T-cell (primary cell): ENCODE measurements at regions not wholly inside any gene's neighbourhood (a gene's known extent, or its start where the extent isn't known, plus 50 kb on each side); places are given as distances from the start of the nearest gene placed in this dataset.
"Not testable (repeated sequence)": the region's sequence is repeated elsewhere in the genome, so short reads cannot be mapped to it uniquely, and the experiment has no call there.

Source experiments
- ATAC-seq, 4 experiments: fragments of 200-7000 bp in 3 of 4; fragments of 150-1000 bp in 1 of 4; cut with Tn5 transposase; replicated peaks in 1 of 4; 1 replicate in 3 of 4; 2 replicates in 1 of 4; pipeline ENCODE4 v1.10.0; 2021; ENCODE audit warnings: moderate library complexity in 3 of 4, mild to moderate bottlenecking in 2 of 4, moderate number of reproducible peaks in 1 of 4
- CTCF ChIA-PET, 2 donors: fragments of 300-600 bp; sonication (Branson Sonifier 250); formaldehyde crosslinking; loops; one replicate each; lab custom pipeline; 2022; ENCODE audit warnings: antibody characterized with exemption in 2 of 2; lab: Charles Lee
- POLR2A ChIA-PET, 2 donors: fragments of 300-600 bp; sonication (Branson Sonifier 250); formaldehyde crosslinking; loops; one replicate each; lab custom pipeline; 2022; ENCODE audit warnings: antibody characterized with exemption in 2 of 2; lab: Charles Lee
- DNase-seq, 35 experiments: peaks; one replicate each; pipeline versions ENCODE4 v3.0.0 to v3.0.0-alpha.2; 2013 to 2023
- H3K27ac ChIP-seq: one replicate; pipeline ENCODE4 v1.5.1; 2013; ENCODE audit warnings: low read length
- H3K27me3 ChIP-seq, 2 experiments: replicated peaks in 1 of 2; 1 replicate in 1 of 2; 2 replicates in 1 of 2; pipeline versions ENCODE4 v1.6.1 to v1.7.0; 2013; ENCODE audit warnings: low read length in 1 of 2, mixed read lengths in 1 of 2; ENCODE audit not compliant: control insufficient read depth in 2 of 2, insufficient read depth in 2 of 2; ENCODE audit errors: extremely low read depth in 1 of 2
- H3K36me3 ChIP-seq, 2 donors: 1 replicate in 1 of 2; 2 replicates in 1 of 2; pipeline versions ENCODE4 v1.6.1 to v1.7.0; 2013; ENCODE audit warnings: low read length in 1 of 2; ENCODE audit not compliant: control insufficient read depth in 2 of 2, insufficient read depth in 1 of 2; ENCODE audit errors: extremely low read depth in 1 of 2
- H3K4me1 ChIP-seq, 2 experiments: 1 replicate in 1 of 2; 2 replicates in 1 of 2; pipeline versions ENCODE4 v1.6.1 to v1.7.0; 2013; ENCODE audit warnings: low read length in 2 of 2, mixed read lengths in 1 of 2; ENCODE audit not compliant: insufficient read depth in 2 of 2, control insufficient read depth in 1 of 2; ENCODE audit errors: extremely low read depth in 1 of 2
- H3K4me3 ChIP-seq, 2 donors: 1 replicate in 1 of 2; 2 replicates in 1 of 2; pipeline versions ENCODE4 v1.5.1 to v1.7.0; 2013; ENCODE audit warnings: mild to moderate bottlenecking in 2 of 2, low read length in 1 of 2, moderate library complexity in 1 of 2; ENCODE audit not compliant: control insufficient read depth in 1 of 2; ENCODE audit errors: extremely low read depth in 1 of 2
- H3K9me3 ChIP-seq: 2 replicates; pipeline ENCODE4 v1.7.0; 2013
- H3K27ac Mint-ChIP-seq, 2 donors: one replicate each; pipeline ENCODE4 v1.8.0; 2020 to 2021; ENCODE audit warnings: mild to moderate bottlenecking in 2 of 2, mixed read lengths in 2 of 2
- H3K27me3 Mint-ChIP-seq, 2 donors: one replicate each; pipeline ENCODE4 v1.8.0; 2021 to 2022; ENCODE audit warnings: mixed read lengths in 2 of 2
- H3K36me3 Mint-ChIP-seq: one replicate; pipeline ENCODE4 v1.8.0; 2021; ENCODE audit warnings: mixed read lengths
- H3K4me1 Mint-ChIP-seq, 3 donors: one replicate each; pipeline ENCODE4 v1.8.0; 2020 to 2022; ENCODE audit warnings: mixed read lengths in 3 of 3, mild to moderate bottlenecking in 1 of 3
- H3K4me3 Mint-ChIP-seq, 3 donors: one replicate each; pipeline ENCODE4 v1.8.0; 2020 to 2022; ENCODE audit warnings: mild to moderate bottlenecking in 3 of 3, mixed read lengths in 3 of 3, moderate library complexity in 3 of 3
- H3K9me3 Mint-ChIP-seq, 3 donors: one replicate each; pipeline ENCODE4 v1.8.0; 2020 to 2022; ENCODE audit warnings: mixed read lengths in 3 of 3
- WGBS: methylation state at CpG from one replicate; pipeline ENCODE4 v1.1.5; 2013; ENCODE audit warnings: missing lambda C conversion rate; ENCODE audit not compliant: insufficient coverage; 5-methylcytosine and 5-hydroxymethylcytosine counted together

DNA sequence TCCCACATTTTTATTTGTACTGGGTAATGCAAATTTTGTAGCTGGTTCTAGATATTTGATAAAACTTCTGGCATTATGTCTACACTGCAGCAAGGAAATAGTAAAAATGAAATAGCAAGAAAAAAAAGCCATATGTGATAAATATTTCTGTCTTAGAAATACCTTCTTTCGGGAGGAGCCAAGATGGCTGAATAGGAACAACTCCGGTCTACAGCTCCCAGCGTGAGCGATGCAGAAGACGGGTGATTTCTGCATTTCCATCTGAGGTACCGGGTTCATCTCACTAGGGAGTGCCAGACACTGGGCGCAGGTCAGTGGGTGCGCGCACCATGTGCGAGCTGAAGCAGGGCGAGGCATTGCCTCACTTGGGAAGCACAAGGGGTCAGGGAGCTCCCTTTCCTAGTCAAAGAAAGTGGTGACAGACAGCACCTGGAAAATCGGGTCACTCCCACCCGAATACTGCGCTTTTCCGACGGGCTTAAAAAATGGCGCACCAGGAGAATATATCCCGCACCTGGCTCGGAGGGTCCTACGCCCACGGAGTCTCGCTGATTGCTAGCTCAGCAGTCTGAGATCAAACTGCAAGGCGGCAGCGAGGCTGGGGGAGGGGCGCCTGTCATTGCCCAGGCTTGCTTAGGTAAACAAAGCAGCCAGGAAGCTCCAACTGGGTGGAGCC lies 461.4 kb downstream of the ZWINT start:
- WGBS: over 99% methylated on average over 14 of the region's 25 CpGs
- H3K27ac ChIP-seq, DNase-seq, CTCF ChIA-PET, H3K4me1 ChIP-seq, H3K9me3 ChIP-seq, H3K36me3 ChIP-seq, H3K36me3 Mint-ChIP-seq, H3K27me3 Mint-ChIP-seq, H3K27ac Mint-ChIP-seq, H3K4me1 Mint-ChIP-seq, H3K4me3 ChIP-seq, H3K27me3 ChIP-seq, POLR2A ChIA-PET, ATAC-seq: not testable (repeated sequence)
- H3K9me3 Mint-ChIP-seq: peaks cover 10 to 24% (median 18%) of the 10 kb centered on the region in 3 donors
- H3K4me3 Mint-ChIP-seq: peak overlapping the region in 1 of 3 donors; percentile 9

DNA sequence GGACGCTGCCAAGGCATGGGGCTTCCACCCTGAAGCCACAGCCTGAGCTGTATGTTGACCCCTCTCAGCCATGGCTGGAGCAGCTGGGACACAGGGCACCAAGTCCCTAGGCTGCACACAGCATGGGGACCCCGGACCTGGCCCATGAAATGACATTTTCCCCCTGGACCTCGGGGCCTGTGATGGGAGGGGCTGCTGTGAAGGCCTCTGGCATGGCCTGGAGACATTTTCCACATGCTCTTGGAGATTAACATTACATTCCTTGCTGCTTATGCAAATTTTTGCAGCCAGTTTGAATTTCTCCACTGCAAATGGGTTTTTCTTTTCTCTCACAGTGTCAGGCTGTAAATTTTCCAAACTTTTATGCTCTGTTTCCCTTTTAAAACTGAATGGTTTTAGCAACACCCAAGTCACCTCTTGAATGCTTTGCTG lies 463.6 kb downstream of the ZWINT start:
- no peak for ATAC-seq
- H3K4me1 Mint-ChIP-seq: no peaks in the 10 kb centered on the region
- H3K27me3 ChIP-seq: no peaks in the 10 kb centered on the region
- no peak overlapping the region for H3K4me3 Mint-ChIP-seq
- H3K27ac Mint-ChIP-seq: no peak overlapping the region
- H3K9me3 ChIP-seq: no peaks in the 10 kb centered on the region
- no peaks in the 10 kb centered on the region for H3K36me3 Mint-ChIP-seq
- 51% methylated on average over 3 of the region's 3 CpGs for WGBS
- no peak overlapping the region for H3K27ac ChIP-seq
- no peak for DNase-seq
- H3K27me3 Mint-ChIP-seq: no peaks in the 10 kb centered on the region
- H3K4me3 ChIP-seq: no peak overlapping the region
- peaks cover 11 to 25% (median 15%) of the 10 kb centered on the region in 3 donors for H3K9me3 Mint-ChIP-seq
- H3K36me3 ChIP-seq: no peaks in the 10 kb centered on the region
- ChIA-PET CTCF (no interaction called here), POLR2A (no interaction called here)
- H3K4me1 ChIP-seq: no peaks in the 10 kb centered on the region

DNA sequence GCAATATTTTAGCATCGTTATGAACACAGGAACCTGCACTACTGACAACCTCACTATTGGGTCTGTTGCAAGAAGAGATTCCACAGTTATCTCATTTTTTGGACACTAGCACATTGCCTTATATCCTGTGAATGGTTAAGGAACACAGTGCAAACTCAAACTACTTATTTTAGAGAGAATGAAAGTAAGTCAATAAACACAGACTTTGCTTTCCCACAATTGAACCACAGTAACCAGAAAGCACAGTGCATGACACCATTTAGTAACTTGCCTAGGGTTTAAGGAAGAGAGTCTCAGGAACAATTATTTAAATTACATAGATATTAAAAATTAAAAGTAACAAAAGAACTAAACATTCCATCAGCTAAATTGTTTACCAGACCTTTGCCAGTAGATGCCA lies 468.8 kb downstream of the ZWINT start:
- H3K36me3 Mint-ChIP-seq: no peaks in the 10 kb centered on the region
- Histone ChIP-seq H3K9me3 (no peaks in the 10 kb centered on the region), H3K36me3 (no peaks in the 10 kb centered on the region), H3K4me3 (no peak overlapping the region), H3K4me1 (no peaks in the 10 kb centered on the region), H3K27me3 (no peaks in the 10 kb centered on the region), H3K27ac (no peak overlapping the region)
- ChIA-PET CTCF (no interaction called here), POLR2A (no interaction called here)
- no peaks in the 10 kb centered on the region for H3K4me1 Mint-ChIP-seq
- H3K27ac Mint-ChIP-seq: no peak overlapping the region
- DNase-seq (no peak), ATAC-seq (no peak)
- H3K9me3 Mint-ChIP-seq: peaks cover 11 to 14% (median 13%) of the 10 kb centered on the region in 3 donors
- no peak overlapping the region for H3K4me3 Mint-ChIP-seq
- no peaks in the 10 kb centered on the region for H3K27me3 Mint-ChIP-seq
- no CpG with 5 or more reads among the region's 1 CpG for WGBS

DNA sequence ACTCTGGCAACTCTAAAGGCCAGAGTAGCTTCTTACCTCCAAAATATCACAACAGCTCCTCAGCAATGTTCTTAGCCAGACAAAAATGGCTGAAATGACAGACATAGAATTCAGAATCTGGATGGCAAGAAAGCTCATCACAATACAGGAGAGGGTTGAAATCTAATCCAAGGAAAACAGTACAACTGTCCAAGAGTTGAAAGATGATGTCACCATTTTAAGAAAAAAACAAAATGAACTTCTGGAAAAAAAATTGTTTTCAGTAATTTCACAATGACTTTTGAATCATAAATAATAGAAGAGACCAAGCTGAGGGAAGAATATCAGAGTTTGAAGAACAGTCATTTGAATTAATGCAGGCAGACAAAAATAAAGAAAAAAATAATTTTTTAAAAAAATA lies 479.5 kb downstream of the ZWINT start:
- Mint-ChIP-seq H3K27me3 (no peaks in the 10 kb centered on the region), H3K4me1 (no peaks in the 10 kb centered on the region), H3K4me3 (no peak overlapping the region), H3K9me3 (peaks cover 17 to 36% (median 20%) of the 10 kb centered on the region in 3 donors), H3K36me3 (no peaks in the 10 kb centered on the region), H3K27ac (no peak overlapping the region)
- no peaks in the 10 kb centered on the region for H3K9me3 ChIP-seq
- ChIA-PET CTCF (interaction anchor here in 1 of 2 donors (0.7 kb wide), 1 partner anchor 524 kb away, joined by 3 read pairs; no protein-coding TSS in a partner anchor), POLR2A (no interaction called here)
- H3K27me3 ChIP-seq: no peaks in the 10 kb centered on the region
- no peaks in the 10 kb centered on the region for H3K36me3 ChIP-seq
- ATAC-seq (no peak), DNase-seq (no peak)
- H3K4me3 ChIP-seq: no peak overlapping the region
- H3K27ac ChIP-seq: no peak overlapping the region
- no peaks in the 10 kb centered on the region for H3K4me1 ChIP-seq

DNA sequence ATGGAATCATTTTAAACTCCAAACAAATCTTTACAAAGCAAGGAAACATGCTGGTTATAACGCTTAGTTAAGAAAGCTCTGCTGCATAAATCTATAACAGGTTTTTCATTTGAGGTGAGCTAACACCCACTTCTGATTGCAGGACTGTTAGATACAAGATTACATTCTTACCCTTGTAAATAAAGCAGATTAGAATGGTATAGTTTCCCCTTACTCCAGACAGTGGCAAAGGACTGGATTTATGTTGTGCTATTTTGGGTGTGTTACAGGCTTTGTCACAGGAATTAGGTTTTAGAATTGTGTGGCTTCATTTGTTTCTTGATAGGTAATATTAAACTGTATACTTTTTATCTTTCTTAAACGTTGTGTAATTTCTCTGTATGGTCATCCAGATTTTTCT lies 487.6 kb downstream of the ZWINT start:
- H3K9me3 Mint-ChIP-seq: peaks cover 6 to 12% (median 7%) of the 10 kb centered on the region in 3 donors
- WGBS: no CpG with 5 or more reads among the region's 2 CpGs
- Histone ChIP-seq H3K27ac (no peak overlapping the region), H3K4me3 (no peak overlapping the region), H3K36me3 (no peaks in the 10 kb centered on the region), H3K9me3 (no peaks in the 10 kb centered on the region), H3K27me3 (no peaks in the 10 kb centered on the region), H3K4me1 (no peaks in the 10 kb centered on the region)
- H3K4me3 Mint-ChIP-seq: no peak overlapping the region
- no peak overlapping the region for H3K27ac Mint-ChIP-seq
- ChIA-PET CTCF (no interaction called here), POLR2A (no interaction called here)
- ATAC-seq (no peak), DNase-seq (no peak)
- H3K4me1 Mint-ChIP-seq: no peaks in the 10 kb centered on the region
- H3K27me3 Mint-ChIP-seq: no peaks in the 10 kb centered on the region
- no peaks in the 10 kb centered on the region for H3K36me3 Mint-ChIP-seq

DNA sequence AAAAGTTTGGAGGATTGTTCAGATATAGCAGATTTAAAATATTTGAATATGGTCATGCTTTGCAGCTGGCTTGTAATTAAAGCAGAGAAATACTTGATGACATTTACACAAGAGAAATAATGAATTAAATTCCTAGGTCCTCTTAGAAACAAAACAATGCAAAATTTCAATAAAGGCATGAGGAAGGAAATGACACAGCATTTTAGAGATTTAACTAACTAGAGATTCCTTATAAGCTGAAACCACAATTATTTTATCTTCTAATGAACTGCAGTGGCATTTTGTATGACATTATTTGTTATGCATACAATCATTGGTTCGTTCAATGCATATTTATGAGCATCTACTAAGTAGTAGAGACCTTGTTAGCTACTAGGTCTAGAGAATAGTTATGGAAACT lies 490.9 kb downstream of the ZWINT start:
- Mint-ChIP-seq H3K4me3 (no peak overlapping the region), H3K4me1 (no peaks in the 10 kb centered on the region), H3K36me3 (no peaks in the 10 kb centered on the region), H3K27me3 (no peaks in the 10 kb centered on the region), H3K27ac (no peak overlapping the region), H3K9me3 (peaks cover 10 to 14% (median 12%) of the 10 kb centered on the region in 3 donors)
- no peak for DNase-seq
- H3K9me3 ChIP-seq: no peaks in the 10 kb centered on the region
- H3K27ac ChIP-seq: no peak overlapping the region
- ChIA-PET CTCF (no interaction called here), POLR2A (no interaction called here)
- WGBS: no CpG with 5 or more reads among the region's 1 CpG
- no peaks in the 10 kb centered on the region for H3K36me3 ChIP-seq
- H3K4me1 ChIP-seq: no peaks in the 10 kb centered on the region
- H3K27me3 ChIP-seq: no peaks in the 10 kb centered on the region
- H3K4me3 ChIP-seq: no peak overlapping the region
- ATAC-seq: no peak

DNA sequence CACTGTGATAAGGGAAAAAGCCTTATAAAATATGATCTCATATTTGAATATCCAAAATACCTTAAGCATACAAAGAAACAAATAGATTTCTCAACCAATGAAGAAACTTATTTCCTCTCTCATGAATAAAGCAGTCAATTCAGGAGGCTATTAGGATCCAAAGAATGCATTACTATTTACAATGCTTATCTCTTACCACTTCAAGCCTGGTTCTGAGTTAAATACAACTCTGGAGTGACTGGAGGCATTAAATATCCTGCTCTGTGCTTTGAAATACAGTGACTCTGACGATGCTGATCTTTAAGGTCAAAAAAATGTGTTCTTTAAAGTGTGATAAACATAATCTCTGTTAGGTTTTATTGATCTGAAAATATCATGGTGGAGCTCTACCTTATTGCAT lies 493.2 kb downstream of the ZWINT start:
- H3K4me1 Mint-ChIP-seq: no peaks in the 10 kb centered on the region
- peaks cover 10 to 16% (median 12%) of the 10 kb centered on the region in 3 donors for H3K9me3 Mint-ChIP-seq
- H3K27me3 Mint-ChIP-seq: no peaks in the 10 kb centered on the region

More for the DNA sequence above, 493.2 kb downstream of the ZWINT start:
- no peaks in the 10 kb centered on the region for H3K4me1 ChIP-seq
- Mint-ChIP-seq H3K4me3 (no peak overlapping the region), H3K27ac (no peak overlapping the region), H3K36me3 (no peaks in the 10 kb centered on the region)
- H3K36me3 ChIP-seq: no peaks in the 10 kb centered on the region
- H3K9me3 ChIP-seq: no peaks in the 10 kb centered on the region
- CTCF ChIA-PET: no interaction called here
- POLR2A ChIA-PET: no interaction called here
- ATAC-seq (no peak), DNase-seq (no peak)
- no CpG with 5 or more reads among the region's 1 CpG for WGBS
- no peak overlapping the region for H3K4me3 ChIP-seq
- no peaks in the 10 kb centered on the region for H3K27me3 ChIP-seq
- H3K27ac ChIP-seq: no peak overlapping the region
